ENCODE measurements at regions not wholly inside any gene's neighbourhood (a gene's known extent, or its start where the extent isn't known, plus 50 kb on each side); places are given as distances from the start of the nearest gene placed in this dataset.
A peak's percentile ranks its signal among the peaks of the same experiment; 100 is the strongest.
"Not testable (repeated sequence)": the region's sequence is repeated elsewhere in the genome, so short reads cannot be mapped to it uniquely, and the experiment has no call there.

GRCh38 chr4:118410138-118410537, 57.3 kb upstream of the PRSS12 start:
- Histone ChIP-seq H3K4me3 (no peak overlapping the region), H3K9ac (ENCODE audit: insufficient read depth in 1 of 2, low read length in 2 of 2) (no peak overlapping the region), H3K27ac (ENCODE audit: low read depth in 1 of 2, low read length in 1 of 2) (no peak overlapping the region), H3K27me3 (ENCODE audit: control insufficient read depth in 3 of 3, insufficient read depth in 3 of 3, low read length in 2 of 3) (no peaks in the 10 kb centered on the region), H3K36me3 (ENCODE audit: control insufficient read depth in 4 of 4, insufficient read depth in 4 of 4, low read length in 4 of 4) (no peaks in the 10 kb centered on the region), H3K9me3 (ENCODE audit: control insufficient read depth in 4 of 4, insufficient read depth in 3 of 4, low read length in 3 of 4) (no peaks in the 10 kb centered on the region), H3K4me1 (ENCODE audit: control insufficient read depth in 5 of 5, insufficient read depth in 5 of 5, low read length in 5 of 5) (no peaks in the 10 kb centered on the region)
- no peak for DNase-seq
- TF ChIP-seq CTCF (IDR thresholded peaks at IDR 0.05; ENCODE audit: control extremely low read depth, extremely low read depth): no peak
- no peak for ATAC-seq (ENCODE audit: insufficient read depth, low FRiP score)
- 88 to 92% methylated on average over 3 of the region's 3 CpGs for WGBS, 2 donors

GRCh38 chr4:118417325-118417724, 64.5 kb upstream of the PRSS12 start:
- no peak overlapping the region for H3K9ac ChIP-seq (ENCODE audit: insufficient read depth in 1 of 2, low read length in 2 of 2)
- no peaks in the 10 kb centered on the region for H3K9me3 ChIP-seq (ENCODE audit: control insufficient read depth in 4 of 4, insufficient read depth in 3 of 4, low read length in 3 of 4)
- DNase-seq (no peak), ATAC-seq (ENCODE audit: insufficient read depth, low FRiP score) (no peak)
- no peak for TF ChIP-seq CTCF (IDR thresholded peaks at IDR 0.05; ENCODE audit: control extremely low read depth, extremely low read depth)
- H3K27me3 ChIP-seq (ENCODE audit: control insufficient read depth in 3 of 3, insufficient read depth in 3 of 3, low read length in 2 of 3): no peaks in the 10 kb centered on the region
- no peak overlapping the region for H3K4me3 ChIP-seq
- no peaks in the 10 kb centered on the region for H3K4me1 ChIP-seq (ENCODE audit: control insufficient read depth in 5 of 5, insufficient read depth in 5 of 5, low read length in 5 of 5)
- no peaks in the 10 kb centered on the region for H3K36me3 ChIP-seq (ENCODE audit: control insufficient read depth in 4 of 4, insufficient read depth in 4 of 4, low read length in 4 of 4)
- H3K27ac ChIP-seq (ENCODE audit: low read depth in 1 of 2, low read length in 1 of 2): no peak overlapping the region

GRCh38 chr4:118417800-118418199, 65.0 kb upstream of the PRSS12 start:
- ATAC-seq (ENCODE audit: insufficient read depth, low FRiP score); H3K27ac ChIP-seq (ENCODE audit: low read depth in 1 of 2, low read length in 1 of 2); H3K9me3 ChIP-seq (ENCODE audit: control insufficient read depth in 4 of 4, insufficient read depth in 3 of 4, low read length in 3 of 4); H3K9ac ChIP-seq (ENCODE audit: insufficient read depth in 1 of 2, low read length in 2 of 2); H3K27me3 ChIP-seq (ENCODE audit: control insufficient read depth in 3 of 3, insufficient read depth in 3 of 3, low read length in 2 of 3); DNase-seq; H3K4me1 ChIP-seq (ENCODE audit: control insufficient read depth in 5 of 5, insufficient read depth in 5 of 5, low read length in 5 of 5); H3K36me3 ChIP-seq (ENCODE audit: control insufficient read depth in 4 of 4, insufficient read depth in 4 of 4, low read length in 4 of 4); H3K4me3 ChIP-seq: not testable (repeated sequence)
- WGBS, 2 donors: 87 to 91% methylated on average over 5 of the region's 5 CpGs

- not testable (repeated sequence) for H3K27ac ChIP-seq (ENCODE audit: low read depth in 1 of 2, low read length in 1 of 2); H3K9ac ChIP-seq (ENCODE audit: insufficient read depth in 1 of 2, low read length in 2 of 2); H3K27me3 ChIP-seq (ENCODE audit: control insufficient read depth in 3 of 3, insufficient read depth in 3 of 3, low read length in 2 of 3); H3K9me3 ChIP-seq (ENCODE audit: control insufficient read depth in 4 of 4, insufficient read depth in 3 of 4, low read length in 3 of 4); DNase-seq; H3K4me1 ChIP-seq (ENCODE audit: control insufficient read depth in 5 of 5, insufficient read depth in 5 of 5, low read length in 5 of 5); H3K4me3 ChIP-seq; H3K36me3 ChIP-seq (ENCODE audit: control insufficient read depth in 4 of 4, insufficient read depth in 4 of 4, low read length in 4 of 4); ATAC-seq (ENCODE audit: insufficient read depth, low FRiP score)
- WGBS, 2 donors: 65 to 81% methylated on average over 2 of the region's 2 CpGs
Observed at GRCh38 chr4:118418396-118418795, 65.6 kb upstream of the PRSS12 start.

GRCh38 chr4:118419626-118420025, 66.8 kb upstream of the PRSS12 start:
- not testable (repeated sequence) for DNase-seq; H3K36me3 ChIP-seq (ENCODE audit: control insufficient read depth in 4 of 4, insufficient read depth in 4 of 4, low read length in 4 of 4); H3K27ac ChIP-seq (ENCODE audit: low read depth in 1 of 2, low read length in 1 of 2); H3K27me3 ChIP-seq (ENCODE audit: control insufficient read depth in 3 of 3, insufficient read depth in 3 of 3, low read length in 2 of 3); H3K4me1 ChIP-seq (ENCODE audit: control insufficient read depth in 5 of 5, insufficient read depth in 5 of 5, low read length in 5 of 5); H3K4me3 ChIP-seq; H3K9me3 ChIP-seq (ENCODE audit: control insufficient read depth in 4 of 4, insufficient read depth in 3 of 4, low read length in 3 of 4); ATAC-seq (ENCODE audit: insufficient read depth, low FRiP score); H3K9ac ChIP-seq (ENCODE audit: insufficient read depth in 1 of 2, low read length in 2 of 2)
- WGBS, 2 donors: 49 to 55% methylated on average over 7 of the region's 7 CpGs

- H3K9ac ChIP-seq (ENCODE audit: insufficient read depth in 1 of 2, low read length in 2 of 2); H3K4me1 ChIP-seq (ENCODE audit: control insufficient read depth in 5 of 5, insufficient read depth in 5 of 5, low read length in 5 of 5); H3K27ac ChIP-seq (ENCODE audit: low read depth in 1 of 2, low read length in 1 of 2); H3K4me3 ChIP-seq; H3K36me3 ChIP-seq (ENCODE audit: control insufficient read depth in 4 of 4, insufficient read depth in 4 of 4, low read length in 4 of 4); ATAC-seq (ENCODE audit: insufficient read depth, low FRiP score); H3K9me3 ChIP-seq (ENCODE audit: control insufficient read depth in 4 of 4, insufficient read depth in 3 of 4, low read length in 3 of 4); H3K27me3 ChIP-seq (ENCODE audit: control insufficient read depth in 3 of 3, insufficient read depth in 3 of 3, low read length in 2 of 3): not testable (repeated sequence)
- DNase-seq: peak; percentile 25 to 41 (median 39)
- 0 to 2% methylated on average over 5 of the region's 5 CpGs for WGBS, 2 donors
Observed at GRCh38 chr4:118424062-118424461, 71.3 kb upstream of the PRSS12 start.

GRCh38 chr4:118428881-118429280, 76.1 kb upstream of the PRSS12 start:
- not testable (repeated sequence) for H3K4me3 ChIP-seq; H3K27ac ChIP-seq (ENCODE audit: low read depth in 1 of 2, low read length in 1 of 2); H3K9ac ChIP-seq (ENCODE audit: insufficient read depth in 1 of 2, low read length in 2 of 2); H3K4me1 ChIP-seq (ENCODE audit: control insufficient read depth in 5 of 5, insufficient read depth in 5 of 5, low read length in 5 of 5); H3K9me3 ChIP-seq (ENCODE audit: control insufficient read depth in 4 of 4, insufficient read depth in 3 of 4, low read length in 3 of 4); H3K27me3 ChIP-seq (ENCODE audit: control insufficient read depth in 3 of 3, insufficient read depth in 3 of 3, low read length in 2 of 3); ATAC-seq (ENCODE audit: insufficient read depth, low FRiP score); H3K36me3 ChIP-seq (ENCODE audit: control insufficient read depth in 4 of 4, insufficient read depth in 4 of 4, low read length in 4 of 4); DNase-seq
- no CpG with 5 or more reads among the region's 1 CpG for WGBS, 2 donors

Data from lung (tissue), 11 donors.